Peyer's patch (tissue), 4 donors: ENCODE measurements at regions not wholly inside any gene's neighbourhood (a gene's known extent, or its start where the extent isn't known, plus 50 kb on each side); places are given as distances from the start of the nearest gene placed in this dataset.

ENCODE experiments used
- DNase-seq, 3 donors: peaks; one replicate each; pipeline ENCODE4 v3.0.0-alpha.2; 2017 to 2019
- H3K27ac ChIP-seq, 4 donors: fragments of 200-600 bp; sonication (generic); one replicate each; pipeline ENCODE4 v1.5.1; 2016 to 2019
- H3K27me3 ChIP-seq, 2 donors: fragments of 200-600 bp; sonication (generic); one replicate each; pipeline ENCODE4 v1.5.1; 2019
- H3K36me3 ChIP-seq, 3 donors: fragments of 200-600 bp; sonication (generic); one replicate each; pipeline ENCODE4 v1.5.1; 2016 to 2019
- H3K4me1 ChIP-seq, 4 donors: fragments of 200-600 bp; sonication (generic); one replicate each; pipeline ENCODE4 v1.5.1; 2016 to 2019
- H3K4me3 ChIP-seq, 4 donors: fragments of 200-600 bp; sonication (generic); 1 replicate in 3 of 4; 2 replicates in 1 of 4; pipeline ENCODE4 v1.5.1; 2016 to 2019; ENCODE audit warnings: mild to moderate bottlenecking in 1 of 4
- H3K9me3 ChIP-seq, 4 donors: fragments of 200-600 bp; sonication (generic); one replicate each; pipeline ENCODE4 v1.5.1; 2016 to 2019; ENCODE audit warnings: mild to moderate bottlenecking in 1 of 4
- POLR2A ChIP-seq, 2 donors: fragments of 450-650 bp; IDR thresholded peaks; one replicate each; pipeline ENCODE4 v1.5.1; 2017; ENCODE audit warnings: antibody characterized with exemption in 2 of 2, mild to moderate bottlenecking in 2 of 2, moderate library complexity in 2 of 2
- TF ChIP-seq, protein P1 (sequence below), 6 experiments: fragments of 450-650 bp in 4 of 6; fragments of 200-600 bp in 2 of 6; sonication (generic) in 1 of 6; IDR thresholded peaks; one replicate each; pipeline ENCODE4 v1.5.1; 2017 to 2019; ENCODE audit warnings: antibody characterized with exemption in 6 of 6, mild to moderate bottlenecking in 3 of 6, moderate library complexity in 1 of 6

DNA sequence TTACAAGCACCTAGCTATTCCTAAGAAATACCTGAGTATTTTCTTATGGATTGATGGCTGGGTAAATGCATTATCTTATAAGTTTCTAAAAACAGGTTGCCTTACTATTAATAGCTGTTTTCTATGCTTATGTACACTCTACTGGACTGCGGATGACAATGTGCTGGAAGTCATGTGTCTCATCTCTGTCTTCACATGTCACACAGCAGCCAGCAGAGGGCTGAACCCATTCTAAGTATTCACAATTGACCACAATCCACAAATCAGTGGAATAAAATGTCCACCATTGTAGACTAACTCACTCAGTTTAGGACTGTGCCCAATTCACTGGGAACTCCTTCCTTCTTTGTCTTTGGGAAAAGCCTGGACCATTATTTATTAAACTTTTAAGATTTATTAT, 371.2 kb downstream of the INSIG2 start:
- H3K27me3 ChIP-seq = no peaks in the 10 kb centered on the region
- H3K36me3 ChIP-seq = no peaks in the 10 kb centered on the region
- no peak overlapping the region for H3K4me3 ChIP-seq
- DNase-seq = no peak
- H3K9me3 ChIP-seq = no peaks in the 10 kb centered on the region
- no peak for TF ChIP-seq POLR2A (IDR thresholded peaks at IDR 0.05)
- TF ChIP-seq, protein P1, sequence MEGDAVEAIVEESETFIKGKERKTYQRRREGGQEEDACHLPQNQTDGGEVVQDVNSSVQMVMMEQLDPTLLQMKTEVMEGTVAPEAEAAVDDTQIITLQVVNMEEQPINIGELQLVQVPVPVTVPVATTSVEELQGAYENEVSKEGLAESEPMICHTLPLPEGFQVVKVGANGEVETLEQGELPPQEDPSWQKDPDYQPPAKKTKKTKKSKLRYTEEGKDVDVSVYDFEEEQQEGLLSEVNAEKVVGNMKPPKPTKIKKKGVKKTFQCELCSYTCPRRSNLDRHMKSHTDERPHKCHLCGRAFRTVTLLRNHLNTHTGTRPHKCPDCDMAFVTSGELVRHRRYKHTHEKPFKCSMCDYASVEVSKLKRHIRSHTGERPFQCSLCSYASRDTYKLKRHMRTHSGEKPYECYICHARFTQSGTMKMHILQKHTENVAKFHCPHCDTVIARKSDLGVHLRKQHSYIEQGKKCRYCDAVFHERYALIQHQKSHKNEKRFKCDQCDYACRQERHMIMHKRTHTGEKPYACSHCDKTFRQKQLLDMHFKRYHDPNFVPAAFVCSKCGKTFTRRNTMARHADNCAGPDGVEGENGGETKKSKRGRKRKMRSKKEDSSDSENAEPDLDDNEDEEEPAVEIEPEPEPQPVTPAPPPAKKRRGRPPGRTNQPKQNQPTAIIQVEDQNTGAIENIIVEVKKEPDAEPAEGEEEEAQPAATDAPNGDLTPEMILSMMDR (IDR thresholded peaks at IDR 0.05) = no peak
- H3K27ac ChIP-seq = no peak overlapping the region
- no peaks in the 10 kb centered on the region for H3K4me1 ChIP-seq

DNA sequence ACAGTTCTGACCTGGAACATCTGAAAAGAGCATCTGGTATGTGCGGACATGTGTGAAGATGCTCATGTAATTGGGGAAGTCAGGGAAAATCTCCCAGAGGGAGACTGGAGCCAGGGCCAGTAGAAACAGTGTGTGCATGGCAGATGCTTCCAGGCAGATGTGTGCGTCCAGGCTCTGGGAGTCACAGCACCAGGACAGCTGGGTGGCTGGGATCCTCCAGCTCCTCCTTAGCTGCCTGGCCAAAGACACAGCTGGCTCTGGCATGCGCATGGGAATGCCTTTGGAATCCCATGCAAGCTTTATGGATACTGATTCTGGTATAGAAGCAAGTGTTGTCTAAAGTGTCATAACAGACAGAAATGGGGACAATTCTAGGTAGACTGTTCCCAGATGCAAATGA, 369.7 kb downstream of the INSIG2 start:
- no peak for DNase-seq
- TF ChIP-seq, protein P1 (IDR thresholded peaks at IDR 0.05) = no peak
- no peak for TF ChIP-seq POLR2A (IDR thresholded peaks at IDR 0.05)
- H3K4me1 ChIP-seq = no peaks in the 10 kb centered on the region
- no peak overlapping the region for H3K27ac ChIP-seq
- no peaks in the 10 kb centered on the region for H3K27me3 ChIP-seq
- no peak overlapping the region for H3K4me3 ChIP-seq
- no peaks in the 10 kb centered on the region for H3K9me3 ChIP-seq
- no peaks in the 10 kb centered on the region for H3K36me3 ChIP-seq

DNA sequence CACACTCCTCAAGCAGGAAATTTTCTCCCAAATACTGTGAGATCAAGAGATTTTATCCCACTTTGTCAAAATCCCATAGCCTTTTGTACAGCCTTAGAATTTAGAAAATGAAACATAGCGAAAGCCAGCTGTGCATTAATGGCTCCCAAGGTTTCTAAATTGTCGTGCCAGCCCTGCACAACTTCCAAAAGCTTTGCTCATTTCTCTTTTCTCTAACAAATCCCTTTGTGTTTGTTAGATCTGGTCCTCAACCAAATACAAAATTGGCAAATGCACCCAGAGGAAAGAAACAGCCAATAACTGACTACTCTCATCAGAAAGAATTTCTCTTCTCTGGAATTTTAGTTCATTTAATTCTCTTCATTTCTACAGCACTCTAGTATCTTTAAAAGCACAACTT, 361.1 kb downstream of the INSIG2 start:
- DNase-seq = no peak
- no peaks in the 10 kb centered on the region for H3K36me3 ChIP-seq

DNA sequence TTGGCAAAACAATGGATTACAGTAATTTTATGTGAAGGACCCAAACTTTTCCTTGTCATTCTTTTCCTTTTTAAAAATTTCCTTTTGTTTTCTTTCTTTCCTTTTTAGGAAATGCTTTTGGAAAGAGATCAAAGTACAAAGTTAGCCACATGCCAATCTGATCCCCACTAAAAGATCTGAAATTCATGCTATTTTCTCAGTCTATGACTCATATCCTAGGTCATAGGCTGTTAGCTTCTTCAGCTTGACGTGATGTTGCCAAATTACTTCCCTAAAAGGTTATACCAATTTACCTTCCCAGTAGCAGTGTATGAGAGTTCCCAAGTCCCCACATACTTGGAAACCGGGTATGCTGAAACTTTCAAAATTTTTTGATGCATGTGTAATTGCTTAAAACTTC, 355.3 kb downstream of the INSIG2 start:
- H3K9me3 ChIP-seq = no peaks in the 10 kb centered on the region
- no peaks in the 10 kb centered on the region for H3K27me3 ChIP-seq
- no peaks in the 10 kb centered on the region for H3K4me1 ChIP-seq
- TF ChIP-seq, protein P1 (IDR thresholded peaks at IDR 0.05) = no peak
- TF ChIP-seq POLR2A (IDR thresholded peaks at IDR 0.05) = no peak
- DNase-seq = no peak
- no peaks in the 10 kb centered on the region for H3K36me3 ChIP-seq
- no peak overlapping the region for H3K27ac ChIP-seq
- no peak overlapping the region for H3K4me3 ChIP-seq

More for the DNA sequence above, 361.1 kb downstream of the INSIG2 start:
- TF ChIP-seq, protein P1 (IDR thresholded peaks at IDR 0.05) = no peak
- no peak for TF ChIP-seq POLR2A (IDR thresholded peaks at IDR 0.05)
- Histone ChIP-seq H3K27ac (no peak overlapping the region), H3K4me3 (no peak overlapping the region), H3K9me3 (no peaks in the 10 kb centered on the region), H3K4me1 (no peaks in the 10 kb centered on the region), H3K27me3 (no peaks in the 10 kb centered on the region)

DNA sequence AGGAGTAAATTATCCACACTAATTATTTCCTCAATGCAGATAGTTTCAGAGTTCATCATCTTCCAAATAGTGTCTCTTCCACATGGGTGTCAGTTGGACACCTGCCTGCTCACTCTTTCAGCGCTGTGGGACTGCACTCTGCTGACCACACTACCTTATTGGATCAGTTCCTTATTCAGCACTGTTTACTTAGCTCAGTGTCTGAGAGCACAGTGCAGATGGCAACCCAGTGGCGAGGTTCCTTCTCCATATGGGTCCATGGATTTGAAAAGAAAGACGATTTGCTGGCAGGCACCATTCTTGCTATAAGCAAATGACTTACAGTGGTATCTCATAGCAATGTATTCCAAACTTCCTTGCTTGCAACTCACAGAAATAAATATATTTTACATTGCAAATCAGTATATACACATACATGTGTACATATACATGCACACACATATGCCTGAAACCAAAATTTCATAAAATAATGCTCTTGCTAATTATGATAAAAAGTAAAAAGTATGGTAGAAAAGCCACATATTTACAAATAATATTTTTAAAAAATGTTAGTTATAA, 354.8 kb downstream of the INSIG2 start:
- Histone ChIP-seq H3K27ac (no peak overlapping the region), H3K4me1 (no peaks in the 10 kb centered on the region), H3K4me3 (no peak overlapping the region), H3K36me3 (no peaks in the 10 kb centered on the region), H3K27me3 (no peaks in the 10 kb centered on the region), H3K9me3 (no peaks in the 10 kb centered on the region)
- no peak for TF ChIP-seq POLR2A (IDR thresholded peaks at IDR 0.05)
- TF ChIP-seq, protein P1 (IDR thresholded peaks at IDR 0.05) = no peak
- no peak for DNase-seq

DNA sequence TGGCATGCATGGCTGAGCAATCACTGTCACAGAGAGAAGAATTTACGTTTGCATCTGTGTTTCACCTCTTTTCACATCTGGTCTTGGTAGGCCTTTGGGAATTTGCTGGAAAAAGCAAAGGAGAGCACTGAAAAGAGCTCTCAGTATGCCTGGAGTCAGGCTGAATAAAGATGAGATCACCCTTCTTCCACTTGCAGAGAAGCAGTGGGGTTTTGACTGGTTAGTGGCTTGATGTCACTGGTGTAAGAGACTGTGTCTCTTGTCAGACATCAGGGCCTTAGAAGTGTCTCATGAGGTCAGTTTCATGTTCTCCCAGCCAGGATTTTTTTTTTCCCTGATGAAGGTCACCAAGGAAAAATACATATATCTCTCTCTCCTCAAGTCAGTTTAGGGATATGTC, 353.8 kb downstream of the INSIG2 start:
- TF ChIP-seq, protein P1 (IDR thresholded peaks at IDR 0.05) = no peak
- no peak for TF ChIP-seq POLR2A (IDR thresholded peaks at IDR 0.05)
- Histone ChIP-seq H3K4me1 (no peaks in the 10 kb centered on the region), H3K4me3 (no peak overlapping the region), H3K9me3 (no peaks in the 10 kb centered on the region), H3K36me3 (no peaks in the 10 kb centered on the region), H3K27ac (no peak overlapping the region), H3K27me3 (no peaks in the 10 kb centered on the region)
- DNase-seq = no peak
